ENCODE measurements at regions not wholly inside any gene's neighbourhood (a gene's known extent, or its start where the extent isn't known, plus 50 kb on each side); places are given as distances from the start of the nearest gene placed in this dataset.

GRCh38 chr5:169499990-169500505 is 83.5 kb upstream of the SPDL1 start:
- no peak overlapping the region for H3K4me3 ChIP-seq
- H3K4me1 ChIP-seq: no peaks in the 10 kb centered on the region
- H3K27ac ChIP-seq (replicated peaks): no peak overlapping the region
- DNase-seq: no peak
- intact Hi-C loops (cut with micrococcal nuclease): no loop called here
- TF ChIP-seq CTCF (IDR thresholded peaks at IDR 0.05; ENCODE audit: borderline replicate concordance): no peak
- peaks cover 16% of the 10 kb centered on the region for H3K27me3 ChIP-seq (ENCODE audit: low read depth)
- no peaks in the 10 kb centered on the region for H3K36me3 ChIP-seq
- H3K9me3 ChIP-seq (replicated peaks): no peaks in the 10 kb centered on the region

GRCh38 chr5:169496878-169497277 is 86.7 kb upstream of the SPDL1 start:
- H3K4me3 ChIP-seq: no peak overlapping the region
- no peak for DNase-seq
- H3K9me3 ChIP-seq (replicated peaks): no peaks in the 10 kb centered on the region
- H3K27me3 ChIP-seq (ENCODE audit: low read depth): peaks cover 14% of the 10 kb centered on the region
- H3K36me3 ChIP-seq: no peaks in the 10 kb centered on the region
- H3K27ac ChIP-seq (replicated peaks): no peak overlapping the region
- H3K4me1 ChIP-seq: no peaks in the 10 kb centered on the region
- intact Hi-C loops (cut with micrococcal nuclease): no loop called here
- TF ChIP-seq CTCF (IDR thresholded peaks at IDR 0.05; ENCODE audit: borderline replicate concordance): no peak

GRCh38 chr5:169494941-169495548 is 88.5 kb upstream of the SPDL1 start:
- no peak for TF ChIP-seq CTCF (IDR thresholded peaks at IDR 0.05; ENCODE audit: borderline replicate concordance)
- no peak overlapping the region for H3K27ac ChIP-seq (replicated peaks)
- intact Hi-C loops (cut with micrococcal nuclease): no loop called here
- H3K27me3 ChIP-seq (ENCODE audit: low read depth): peaks cover 17% of the 10 kb centered on the region
- no peaks in the 10 kb centered on the region for H3K4me1 ChIP-seq
- no peaks in the 10 kb centered on the region for H3K9me3 ChIP-seq (replicated peaks)
- H3K36me3 ChIP-seq: no peaks in the 10 kb centered on the region
- DNase-seq: no peak
- H3K4me3 ChIP-seq: no peak overlapping the region

GRCh38 chr5:169494383-169494935 is 89.1 kb upstream of the SPDL1 start:
- no peak overlapping the region for H3K4me3 ChIP-seq
- H3K27me3 ChIP-seq (ENCODE audit: low read depth): peaks cover 17% of the 10 kb centered on the region
- H3K4me1 ChIP-seq: no peaks in the 10 kb centered on the region
- H3K27ac ChIP-seq (replicated peaks): no peak overlapping the region
- intact Hi-C loops (cut with micrococcal nuclease): no loop called here
- TF ChIP-seq CTCF (IDR thresholded peaks at IDR 0.05; ENCODE audit: borderline replicate concordance): no peak
- no peak for DNase-seq
- H3K9me3 ChIP-seq (replicated peaks): no peaks in the 10 kb centered on the region
- H3K36me3 ChIP-seq: no peaks in the 10 kb centered on the region

- Histone ChIP-seq H3K4me1 (no peaks in the 10 kb centered on the region), H3K27me3 (ENCODE audit: low read depth) (peaks cover 34% of the 10 kb centered on the region), H3K27ac (replicated peaks) (no peak overlapping the region), H3K9me3 (replicated peaks) (peaks cover 20% of the 10 kb centered on the region), H3K4me3 (no peak overlapping the region), H3K36me3 (no peaks in the 10 kb centered on the region)
- intact Hi-C loops (cut with micrococcal nuclease): no loop called here
- TF ChIP-seq CTCF (IDR thresholded peaks at IDR 0.05; ENCODE audit: borderline replicate concordance): no peak
- DNase-seq: no peak
Measured at GRCh38 chr5:169474226-169474625, 109.3 kb upstream of the SPDL1 start.
